ENCODE measurements at regions not wholly inside any gene's neighbourhood (a gene's known extent, or its start where the extent isn't known, plus 50 kb on each side); places are given as distances from the start of the nearest gene placed in this dataset.

DNA sequence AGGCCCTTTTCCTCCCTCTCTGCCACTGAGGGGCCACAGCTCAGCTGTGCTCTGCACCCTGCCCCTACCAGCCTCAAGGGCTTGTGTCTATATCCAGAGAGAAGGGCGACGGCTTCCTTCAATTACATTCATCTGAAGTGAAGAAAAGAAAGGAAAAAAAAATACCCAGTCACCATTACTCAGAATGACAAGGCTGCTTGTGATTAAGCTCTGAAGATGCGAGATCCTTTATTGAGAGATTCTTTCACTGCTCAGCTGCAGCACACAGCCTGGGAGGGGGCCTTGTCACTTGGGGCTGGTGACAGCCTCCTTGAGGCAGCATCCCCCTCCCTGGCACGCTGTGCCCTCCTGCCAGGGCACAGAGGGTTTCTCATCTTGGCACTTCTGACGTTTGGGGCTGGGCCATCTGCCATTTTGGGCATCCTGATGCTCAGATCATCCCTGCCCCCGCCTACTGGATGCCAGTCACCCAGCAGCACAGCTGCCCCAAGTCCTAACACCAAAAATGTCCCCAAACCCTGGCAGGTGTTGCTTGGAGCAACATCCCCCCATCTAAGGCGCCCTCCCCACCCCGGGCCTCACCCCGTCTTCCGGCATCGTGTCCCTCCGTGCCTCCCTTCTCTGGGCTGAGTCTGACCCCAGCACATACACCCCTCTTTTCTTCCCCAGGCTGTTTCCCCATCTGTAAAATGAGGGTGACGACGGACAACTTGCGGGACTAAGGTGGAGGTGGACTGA, 1394.7 kb downstream of the BRD1 start:
- TF ChIP-seq, protein P1, sequence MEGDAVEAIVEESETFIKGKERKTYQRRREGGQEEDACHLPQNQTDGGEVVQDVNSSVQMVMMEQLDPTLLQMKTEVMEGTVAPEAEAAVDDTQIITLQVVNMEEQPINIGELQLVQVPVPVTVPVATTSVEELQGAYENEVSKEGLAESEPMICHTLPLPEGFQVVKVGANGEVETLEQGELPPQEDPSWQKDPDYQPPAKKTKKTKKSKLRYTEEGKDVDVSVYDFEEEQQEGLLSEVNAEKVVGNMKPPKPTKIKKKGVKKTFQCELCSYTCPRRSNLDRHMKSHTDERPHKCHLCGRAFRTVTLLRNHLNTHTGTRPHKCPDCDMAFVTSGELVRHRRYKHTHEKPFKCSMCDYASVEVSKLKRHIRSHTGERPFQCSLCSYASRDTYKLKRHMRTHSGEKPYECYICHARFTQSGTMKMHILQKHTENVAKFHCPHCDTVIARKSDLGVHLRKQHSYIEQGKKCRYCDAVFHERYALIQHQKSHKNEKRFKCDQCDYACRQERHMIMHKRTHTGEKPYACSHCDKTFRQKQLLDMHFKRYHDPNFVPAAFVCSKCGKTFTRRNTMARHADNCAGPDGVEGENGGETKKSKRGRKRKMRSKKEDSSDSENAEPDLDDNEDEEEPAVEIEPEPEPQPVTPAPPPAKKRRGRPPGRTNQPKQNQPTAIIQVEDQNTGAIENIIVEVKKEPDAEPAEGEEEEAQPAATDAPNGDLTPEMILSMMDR (IDR thresholded peaks at IDR 0.05) = no peak
- TF ChIP-seq, protein P2, sequence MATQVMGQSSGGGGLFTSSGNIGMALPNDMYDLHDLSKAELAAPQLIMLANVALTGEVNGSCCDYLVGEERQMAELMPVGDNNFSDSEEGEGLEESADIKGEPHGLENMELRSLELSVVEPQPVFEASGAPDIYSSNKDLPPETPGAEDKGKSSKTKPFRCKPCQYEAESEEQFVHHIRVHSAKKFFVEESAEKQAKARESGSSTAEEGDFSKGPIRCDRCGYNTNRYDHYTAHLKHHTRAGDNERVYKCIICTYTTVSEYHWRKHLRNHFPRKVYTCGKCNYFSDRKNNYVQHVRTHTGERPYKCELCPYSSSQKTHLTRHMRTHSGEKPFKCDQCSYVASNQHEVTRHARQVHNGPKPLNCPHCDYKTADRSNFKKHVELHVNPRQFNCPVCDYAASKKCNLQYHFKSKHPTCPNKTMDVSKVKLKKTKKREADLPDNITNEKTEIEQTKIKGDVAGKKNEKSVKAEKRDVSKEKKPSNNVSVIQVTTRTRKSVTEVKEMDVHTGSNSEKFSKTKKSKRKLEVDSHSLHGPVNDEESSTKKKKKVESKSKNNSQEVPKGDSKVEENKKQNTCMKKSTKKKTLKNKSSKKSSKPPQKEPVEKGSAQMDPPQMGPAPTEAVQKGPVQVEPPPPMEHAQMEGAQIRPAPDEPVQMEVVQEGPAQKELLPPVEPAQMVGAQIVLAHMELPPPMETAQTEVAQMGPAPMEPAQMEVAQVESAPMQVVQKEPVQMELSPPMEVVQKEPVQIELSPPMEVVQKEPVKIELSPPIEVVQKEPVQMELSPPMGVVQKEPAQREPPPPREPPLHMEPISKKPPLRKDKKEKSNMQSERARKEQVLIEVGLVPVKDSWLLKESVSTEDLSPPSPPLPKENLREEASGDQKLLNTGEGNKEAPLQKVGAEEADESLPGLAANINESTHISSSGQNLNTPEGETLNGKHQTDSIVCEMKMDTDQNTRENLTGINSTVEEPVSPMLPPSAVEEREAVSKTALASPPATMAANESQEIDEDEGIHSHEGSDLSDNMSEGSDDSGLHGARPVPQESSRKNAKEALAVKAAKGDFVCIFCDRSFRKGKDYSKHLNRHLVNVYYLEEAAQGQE (IDR thresholded peaks at IDR 0.05; ENCODE audit: insufficient read depth in 1 of 2, low read depth in 2 of 2, low read length in 1 of 2) = no peak
- TF ChIP-seq POLR2AphosphoS5 (IDR thresholded peaks at IDR 0.05; ENCODE audit: low read depth, low read length) = no peak

Measured in Panc1 (cell line).